ENCODE measurements at regions not wholly inside any gene's neighbourhood (a gene's known extent, or its start where the extent isn't known, plus 50 kb on each side); places are given as distances from the start of the nearest gene placed in this dataset.

DNA sequence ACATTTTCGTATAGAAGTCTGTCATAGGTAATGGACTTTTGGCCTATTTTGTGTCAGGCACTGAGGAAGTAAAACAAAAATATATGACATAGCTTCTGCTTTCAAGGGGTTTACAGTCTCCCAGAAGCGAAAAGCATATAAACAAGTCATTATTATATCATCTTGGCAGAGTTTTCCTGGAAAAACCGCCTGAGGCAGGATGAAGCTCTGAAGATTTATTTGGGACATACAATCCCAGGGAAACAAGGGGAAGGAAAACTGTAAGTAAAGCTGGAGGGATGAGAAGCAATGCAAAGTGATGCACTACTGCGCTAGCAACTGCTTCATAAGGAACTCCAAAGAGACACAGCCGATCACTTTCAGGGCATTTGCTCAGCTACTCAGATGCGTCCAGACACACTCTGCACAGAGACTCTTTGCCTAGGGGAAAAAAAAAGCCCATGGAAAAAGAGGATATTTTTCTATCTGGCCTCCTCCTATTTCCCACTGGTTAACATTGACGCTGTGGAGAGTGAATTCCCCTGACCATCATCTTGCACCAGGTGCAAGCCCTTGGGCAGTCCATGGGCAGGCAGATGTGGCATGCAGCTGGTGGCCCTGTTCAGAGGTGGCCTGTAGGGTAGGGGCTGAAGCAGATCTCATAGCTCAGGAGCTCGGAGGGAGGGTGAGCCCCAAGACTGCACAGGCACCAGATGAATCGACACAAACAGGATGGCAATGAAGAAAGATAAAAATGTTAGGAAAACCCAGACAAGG is 158.1 kb downstream of the METTL4 start:
- no peak for DNase-seq

GRCh38 chr18:2414235-2414634 is 157.1 kb downstream of the METTL4 start:
- DNase-seq = no peak

DNA sequence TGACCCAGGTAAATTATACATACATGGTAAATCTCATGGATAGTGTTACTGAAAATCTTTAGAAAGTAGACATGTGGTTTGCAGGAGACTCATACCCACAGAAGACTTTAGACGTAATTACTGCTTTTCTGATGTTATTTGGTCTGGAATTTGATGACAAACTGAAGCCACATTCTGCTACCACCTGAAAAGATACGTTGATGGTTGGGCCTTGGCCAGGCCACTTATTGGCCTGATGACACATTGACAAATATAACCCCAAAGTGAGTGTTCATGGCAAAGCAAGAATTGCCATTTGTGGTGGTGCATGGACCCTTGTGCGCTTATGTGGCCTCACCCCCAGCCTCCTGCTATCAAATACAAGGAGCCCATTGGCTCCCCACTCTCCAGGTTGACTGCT is 155.6 kb downstream of the METTL4 start:
- DNase-seq = peak; percentile 37

GRCh38 chr18:2417861-2418610 is 153.3 kb downstream of the METTL4 start:
- DNase-seq = peak; percentile 47

- no peak for DNase-seq
Measured at GRCh38 chr18:2420367-2420766, 150.9 kb downstream of the METTL4 start.

GRCh38 chr18:2423761-2424160 is 147.5 kb downstream of the METTL4 start:
- no peak for DNase-seq

- no peak for DNase-seq
Measured at GRCh38 chr18:2424420-2424819, 146.9 kb downstream of the METTL4 start.

DNA sequence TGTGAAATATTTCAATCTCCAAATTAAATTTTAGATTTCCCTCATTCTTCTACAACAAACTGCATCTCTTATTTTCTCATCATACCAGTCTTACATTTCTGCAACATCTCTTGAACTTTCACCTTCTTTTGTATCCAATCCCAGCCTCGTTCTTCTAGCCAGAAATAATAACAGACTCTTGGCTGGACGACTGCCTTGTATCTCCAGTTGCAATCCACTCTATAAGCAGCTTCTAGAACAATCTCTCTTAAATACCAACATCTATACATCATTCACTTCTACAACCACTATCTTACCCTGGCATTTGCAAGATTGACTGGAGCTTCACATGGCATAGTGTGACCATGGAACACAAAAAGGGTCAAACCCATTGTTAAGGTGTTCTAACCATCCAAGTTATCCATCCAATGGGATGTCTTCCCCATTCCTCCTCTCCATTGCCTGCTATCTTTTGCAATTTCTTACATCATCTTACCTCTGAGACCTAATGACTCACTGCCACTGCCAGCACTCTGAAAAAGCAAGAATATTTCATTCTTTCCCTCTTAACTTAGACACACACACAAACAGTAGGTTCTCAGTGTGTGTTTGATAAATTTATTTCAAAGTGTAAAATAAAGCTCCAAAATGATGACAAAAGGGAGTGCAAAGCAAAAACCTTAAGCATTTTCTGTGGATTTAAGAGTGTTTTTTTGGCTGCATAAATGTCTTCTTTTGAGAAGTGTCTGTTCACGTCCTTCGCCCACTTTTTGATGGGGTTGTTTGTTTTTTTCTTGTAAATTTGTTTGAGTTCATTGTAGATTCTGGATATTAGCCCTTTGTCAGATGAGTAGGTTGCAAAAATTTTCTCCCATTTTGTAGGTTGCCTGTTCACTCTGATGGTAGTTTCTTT is 145.6 kb downstream of the METTL4 start:
- peak; percentile 46 for DNase-seq

- no peak for DNase-seq
Measured at GRCh38 chr18:2430191-2430590, 141.1 kb downstream of the METTL4 start.

GRCh38 chr18:2431806-2432205 is 139.5 kb downstream of the METTL4 start:
- no peak for DNase-seq

- DNase-seq = no peak
Measured at GRCh38 chr18:2433366-2433765, 137.9 kb downstream of the METTL4 start.

GRCh38 chr18:2441544-2441943 is 129.8 kb downstream of the METTL4 start:
- DNase-seq = peak; percentile 34

DNA sequence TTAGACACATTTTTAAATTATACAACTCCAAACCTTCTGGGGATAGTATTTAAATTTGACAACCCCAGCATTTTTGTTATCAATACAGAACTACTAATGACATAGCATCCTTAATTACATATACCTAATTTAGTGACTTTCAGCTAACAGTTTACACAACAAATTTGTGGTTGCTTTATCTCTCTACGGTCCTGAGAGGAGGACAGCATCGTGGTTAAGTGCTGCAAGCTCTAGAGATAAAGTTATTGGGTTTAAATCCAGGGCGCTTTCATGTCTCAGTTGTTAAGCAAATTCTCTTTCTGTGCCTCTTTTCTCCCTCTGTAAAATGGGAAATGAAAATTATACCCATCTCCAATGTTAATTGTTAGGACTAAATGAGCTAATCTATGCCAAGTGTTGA is 129.3 kb downstream of the METTL4 start:
- no peak for DNase-seq

DNA sequence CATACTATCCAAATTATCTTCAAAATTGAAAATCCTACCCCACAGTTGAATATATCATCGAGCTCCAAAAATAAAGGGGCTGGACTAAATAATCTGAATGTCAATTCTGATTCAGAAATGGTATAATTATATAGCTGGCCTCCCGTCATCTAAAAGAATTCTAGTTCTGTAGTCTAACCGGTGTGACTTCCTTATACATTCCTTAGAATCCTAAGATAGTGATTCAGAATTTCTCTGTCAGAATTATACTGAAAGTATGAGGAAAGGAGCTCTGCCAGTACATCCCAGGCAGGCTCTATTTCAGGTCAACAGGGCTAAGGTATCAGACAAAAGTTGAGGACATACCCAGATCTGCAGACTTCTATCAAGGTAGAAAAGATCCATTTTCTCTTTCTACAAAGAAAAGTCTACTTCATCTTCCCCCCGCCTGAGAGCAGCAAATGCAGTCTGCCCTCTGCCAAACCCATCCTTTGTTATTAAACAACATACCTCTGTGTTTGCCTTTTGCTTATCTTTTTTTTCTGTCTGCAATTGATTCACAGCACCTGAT is 128.5 kb downstream of the METTL4 start:
- peak; percentile 64 for DNase-seq

- DNase-seq = no peak
Measured at GRCh38 chr18:2444201-2444875, 127.0 kb downstream of the METTL4 start.

- no peak for DNase-seq
Measured at GRCh38 chr18:2448565-2449151, 122.6 kb downstream of the METTL4 start.

GRCh38 chr18:2451556-2451955 is 119.7 kb downstream of the METTL4 start:
- no peak for DNase-seq

DNA sequence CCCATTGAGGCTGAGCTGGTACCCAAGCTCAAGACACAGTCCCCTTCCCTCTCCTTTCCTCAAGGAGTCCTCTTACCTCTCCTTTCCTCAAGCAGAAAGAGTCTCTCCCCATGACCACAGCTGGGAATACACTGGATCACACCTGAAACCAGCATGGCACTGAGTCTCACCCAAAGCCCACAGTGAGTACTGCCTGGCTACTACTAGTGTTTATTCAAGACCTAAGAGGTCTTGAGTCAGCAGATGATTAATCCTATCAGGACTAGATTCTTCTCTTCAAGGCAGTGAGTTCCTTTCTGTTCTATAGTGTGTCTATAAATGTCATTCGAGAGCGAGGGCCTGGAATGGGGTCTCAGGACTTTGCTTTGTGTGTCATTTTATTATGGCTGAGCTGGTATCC is 111.4 kb downstream of the METTL4 start:
- peak; percentile 7 for DNase-seq

DNA sequence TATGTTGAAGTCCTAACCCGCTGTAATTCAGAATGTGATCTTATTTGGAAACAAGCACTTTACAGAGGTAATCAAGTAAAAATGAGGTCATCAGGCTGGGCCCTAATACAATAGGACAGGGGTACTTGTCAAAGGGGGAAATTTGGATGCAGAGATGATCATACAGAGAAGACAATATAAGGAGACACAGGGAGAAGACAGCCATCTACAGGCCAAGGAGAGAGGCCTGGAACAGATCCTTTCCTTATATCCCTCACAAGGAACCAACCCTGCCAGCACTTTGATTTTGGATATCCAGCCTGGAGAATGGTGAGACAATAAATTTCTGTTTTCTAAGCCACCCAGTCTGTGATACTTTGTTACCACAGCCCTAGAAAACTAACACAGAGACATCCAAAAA is 104.3 kb downstream of the METTL4 start:
- no peak for DNase-seq

DNA sequence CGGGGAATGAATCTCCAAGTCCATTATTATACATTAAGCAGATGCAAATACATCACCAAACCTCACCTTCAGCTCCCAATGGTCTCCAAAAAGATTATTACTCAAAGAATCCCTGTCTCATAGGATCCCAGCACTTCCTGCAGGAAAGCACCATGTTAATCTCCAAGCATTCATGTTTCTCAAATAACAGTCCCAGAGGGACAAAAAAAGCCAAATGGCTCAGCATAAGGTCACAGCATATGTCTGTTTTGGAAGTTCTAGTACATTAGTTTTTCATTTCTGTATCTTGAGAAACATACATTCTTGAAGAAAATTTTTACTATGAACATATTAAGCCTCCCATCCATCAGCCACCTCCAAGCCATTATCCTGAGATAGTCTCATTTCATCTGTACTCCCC is 103.3 kb downstream of the METTL4 start:
- no peak for DNase-seq

- DNase-seq = no peak
Measured at GRCh38 chr18:2471523-2471922, 99.8 kb downstream of the METTL4 start.

DNA sequence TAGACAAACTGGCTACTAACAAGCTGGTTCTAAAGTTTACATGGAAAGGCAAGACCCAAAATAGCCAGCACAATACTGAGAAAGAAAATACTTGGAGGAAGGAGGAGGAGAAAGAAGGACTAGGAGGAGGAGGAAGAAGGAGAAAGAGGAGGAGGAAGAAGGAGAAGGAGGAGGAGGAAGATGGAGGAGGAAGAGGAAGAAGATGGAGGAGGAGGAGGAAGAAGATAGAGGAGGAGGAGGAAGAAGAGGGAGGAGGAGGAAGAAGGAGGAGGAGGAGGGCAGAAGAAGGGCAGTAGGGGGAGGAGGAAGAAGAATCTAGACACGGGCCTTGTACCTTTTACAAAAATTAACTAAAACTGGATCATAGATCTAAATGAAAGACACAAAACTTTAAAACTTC is 92.6 kb downstream of the METTL4 start:
- DNase-seq = no peak

All from fibroblast of skin of right biceps (primary cell).